HepG2 (cell line): ENCODE measurements at regions not wholly inside any gene's neighbourhood (a gene's known extent, or its start where the extent isn't known, plus 50 kb on each side); places are given as distances from the start of the nearest gene placed in this dataset.

Source experiments
- FOXK2 ChIP-seq: fragments of 450-650 bp; IDR thresholded peaks from 2 replicates; pipeline ENCODE4 v1.6.1; 2016
- POLR2AphosphoS5 ChIP-seq: IDR thresholded peaks from 2 replicates; pipeline ENCODE4 v1.6.1; 2012; ENCODE audit warnings: low read depth, low read length
- SOX5 ChIP-seq: IDR thresholded peaks from 2 replicates; pipeline ENCODE4 v1.6.1; 2016; ENCODE audit warnings: borderline replicate concordance
- ZNF616 ChIP-seq: sonication (generic); formaldehyde crosslinking; IDR thresholded peaks from 2 replicates; pipeline ENCODE4 v1.5.0; 2020; ENCODE audit warnings: low read depth, mild to moderate bottlenecking, missing genetic modification reagents
- ZNF782 ChIP-seq: sonication (generic); formaldehyde crosslinking; IDR thresholded peaks from 2 replicates; pipeline ENCODE4 v1.4.0; 2020; ENCODE audit warnings: missing genetic modification reagents, mild to moderate bottlenecking, borderline replicate concordance
- ZSCAN20 ChIP-seq: sonication (generic); formaldehyde crosslinking; IDR thresholded peaks from 2 replicates; pipeline ENCODE4 v1.4.0; 2020; ENCODE audit warnings: missing genetic modification reagents, mild to moderate bottlenecking, borderline replicate concordance
- TF ChIP-seq, protein P1 (sequence below): sonication (generic); formaldehyde crosslinking; IDR thresholded peaks from 2 replicates; pipeline ENCODE4 v1.5.0; 2020; ENCODE audit warnings: mild to moderate bottlenecking, missing genetic modification reagents, moderate library complexity

DNA sequence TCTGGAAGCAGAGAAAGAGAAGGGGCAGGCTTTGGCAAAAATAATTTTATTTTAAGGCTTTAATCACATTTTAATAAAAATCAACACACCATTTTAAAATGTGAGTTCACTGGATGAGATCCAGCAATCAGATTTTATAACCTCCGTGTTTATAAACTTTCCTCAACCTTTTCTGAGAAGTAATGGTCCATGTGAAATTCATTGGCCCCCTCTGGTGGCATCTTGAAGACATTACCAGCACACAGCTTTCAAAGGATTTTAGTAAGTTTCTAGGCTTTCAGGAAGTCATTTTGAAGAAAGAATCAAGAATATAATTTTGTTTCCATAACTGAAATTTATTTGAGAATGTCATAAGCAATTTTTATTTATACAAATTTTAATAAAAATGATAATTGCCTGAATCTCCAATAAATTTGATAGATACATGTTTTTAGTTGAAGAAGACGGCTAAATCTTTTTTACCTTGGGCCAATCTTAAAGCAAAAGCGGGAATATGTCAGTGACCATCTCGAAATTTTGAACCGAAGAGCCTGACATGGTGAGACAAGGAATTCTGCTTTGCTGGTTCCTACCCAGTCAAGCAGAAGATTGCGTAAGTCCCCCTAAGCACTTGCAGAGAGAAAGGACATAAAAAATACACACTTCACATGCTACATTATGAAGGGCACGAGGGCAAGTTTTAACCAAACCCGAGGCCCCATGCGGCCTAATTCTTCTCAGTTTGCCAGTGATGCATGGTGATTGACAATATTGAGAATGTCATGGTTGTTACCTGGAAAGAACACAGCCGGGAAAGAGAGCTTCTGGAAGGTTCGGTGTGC, 128.4 kb upstream of the CBLN2 start:
- TF ChIP-seq ZNF616 (CRISPR knock-in tag) (no peak), FOXK2 (no peak), POLR2AphosphoS5 (no peak), SOX5 (CRISPR knock-in tag) (no peak), ZNF782 (no peak), ZSCAN20 (no peak)
- TF ChIP-seq, protein P1, sequence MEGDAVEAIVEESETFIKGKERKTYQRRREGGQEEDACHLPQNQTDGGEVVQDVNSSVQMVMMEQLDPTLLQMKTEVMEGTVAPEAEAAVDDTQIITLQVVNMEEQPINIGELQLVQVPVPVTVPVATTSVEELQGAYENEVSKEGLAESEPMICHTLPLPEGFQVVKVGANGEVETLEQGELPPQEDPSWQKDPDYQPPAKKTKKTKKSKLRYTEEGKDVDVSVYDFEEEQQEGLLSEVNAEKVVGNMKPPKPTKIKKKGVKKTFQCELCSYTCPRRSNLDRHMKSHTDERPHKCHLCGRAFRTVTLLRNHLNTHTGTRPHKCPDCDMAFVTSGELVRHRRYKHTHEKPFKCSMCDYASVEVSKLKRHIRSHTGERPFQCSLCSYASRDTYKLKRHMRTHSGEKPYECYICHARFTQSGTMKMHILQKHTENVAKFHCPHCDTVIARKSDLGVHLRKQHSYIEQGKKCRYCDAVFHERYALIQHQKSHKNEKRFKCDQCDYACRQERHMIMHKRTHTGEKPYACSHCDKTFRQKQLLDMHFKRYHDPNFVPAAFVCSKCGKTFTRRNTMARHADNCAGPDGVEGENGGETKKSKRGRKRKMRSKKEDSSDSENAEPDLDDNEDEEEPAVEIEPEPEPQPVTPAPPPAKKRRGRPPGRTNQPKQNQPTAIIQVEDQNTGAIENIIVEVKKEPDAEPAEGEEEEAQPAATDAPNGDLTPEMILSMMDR (CRISPR knock-in tag) = peak; percentile 53
